Hepatocyte (in vitro differentiated cells): ENCODE measurements at regions not wholly inside any gene's neighbourhood (a gene's known extent, or its start where the extent isn't known, plus 50 kb on each side); places are given as distances from the start of the nearest gene placed in this dataset.

Source experiments
- EZH2 ChIP-seq: fragments of 200-600 bp; sonication (generic); IDR thresholded peaks from 2 replicates; pipeline ENCODE4 v1.6.1; 2016; ENCODE audit warnings: antibody characterized with exemption, mild to moderate bottlenecking, borderline replicate concordance
- TF ChIP-seq, protein P1 (sequence below): fragments of 200-600 bp; sonication (generic); IDR thresholded peaks from 2 replicates; pipeline ENCODE4 v1.5.1; 2016; ENCODE audit warnings: antibody characterized with exemption, mild to moderate bottlenecking; ENCODE audit not compliant: poor library complexity

DNA sequence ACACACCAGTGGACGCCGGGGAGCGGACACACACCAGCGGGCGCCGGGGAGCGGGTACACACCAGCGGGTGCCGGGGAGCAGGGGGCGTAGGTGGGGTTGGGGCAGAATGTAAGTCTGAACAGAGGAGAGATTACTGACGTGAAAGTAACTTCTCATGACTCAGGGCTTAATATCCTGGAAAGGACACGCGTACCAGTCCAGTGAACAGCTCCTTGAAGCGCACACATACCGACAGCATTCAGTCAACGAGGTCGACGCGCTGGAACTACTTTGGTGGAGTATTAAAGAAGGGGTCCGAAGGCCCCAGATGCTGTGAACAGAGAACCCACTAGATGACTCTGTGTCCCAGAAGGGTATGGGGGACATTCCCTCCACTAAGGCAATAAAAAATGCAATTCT is 129.6 kb downstream of the ENGASE start:
- no peak for TF ChIP-seq EZH2
- TF ChIP-seq, protein P1, sequence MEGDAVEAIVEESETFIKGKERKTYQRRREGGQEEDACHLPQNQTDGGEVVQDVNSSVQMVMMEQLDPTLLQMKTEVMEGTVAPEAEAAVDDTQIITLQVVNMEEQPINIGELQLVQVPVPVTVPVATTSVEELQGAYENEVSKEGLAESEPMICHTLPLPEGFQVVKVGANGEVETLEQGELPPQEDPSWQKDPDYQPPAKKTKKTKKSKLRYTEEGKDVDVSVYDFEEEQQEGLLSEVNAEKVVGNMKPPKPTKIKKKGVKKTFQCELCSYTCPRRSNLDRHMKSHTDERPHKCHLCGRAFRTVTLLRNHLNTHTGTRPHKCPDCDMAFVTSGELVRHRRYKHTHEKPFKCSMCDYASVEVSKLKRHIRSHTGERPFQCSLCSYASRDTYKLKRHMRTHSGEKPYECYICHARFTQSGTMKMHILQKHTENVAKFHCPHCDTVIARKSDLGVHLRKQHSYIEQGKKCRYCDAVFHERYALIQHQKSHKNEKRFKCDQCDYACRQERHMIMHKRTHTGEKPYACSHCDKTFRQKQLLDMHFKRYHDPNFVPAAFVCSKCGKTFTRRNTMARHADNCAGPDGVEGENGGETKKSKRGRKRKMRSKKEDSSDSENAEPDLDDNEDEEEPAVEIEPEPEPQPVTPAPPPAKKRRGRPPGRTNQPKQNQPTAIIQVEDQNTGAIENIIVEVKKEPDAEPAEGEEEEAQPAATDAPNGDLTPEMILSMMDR: no peak
